Endothelial cell of umbilical vein (primary cell): ENCODE measurements at regions not wholly inside any gene's neighbourhood (a gene's known extent, or its start where the extent isn't known, plus 50 kb on each side); places are given as distances from the start of the nearest gene placed in this dataset.

ENCODE experiments used
- EZH2 ChIP-seq: IDR thresholded peaks from 2 replicates; pipeline ENCODE4 v1.6.1; 2012; ENCODE audit warnings: borderline replicate concordance, low read depth, mild to moderate bottlenecking, moderate library complexity, low read length, inconsistent platforms; ENCODE audit not compliant: severe bottlenecking
- JUN ChIP-seq: IDR thresholded peaks from 2 replicates; pipeline ENCODE4 v1.6.1; 2011; ENCODE audit warnings: borderline replicate concordance, low read depth; ENCODE audit not compliant: insufficient read length, insufficient read depth
- MYC ChIP-seq: IDR thresholded peaks from one replicate; pipeline ENCODE4 v1.6.1; 2011; ENCODE audit warnings: mild to moderate bottlenecking, low read depth, low read length
- POLR2A ChIP-seq: IDR thresholded peaks from 2 replicates; pipeline ENCODE4 v1.6.1; 2012; ENCODE audit warnings: low read depth, mild to moderate bottlenecking, control low read depth, low read length
- POLR2AphosphoS5 ChIP-seq: IDR thresholded peaks from 2 replicates; pipeline ENCODE4 v1.6.1; 2012; ENCODE audit warnings: low read depth, mild to moderate bottlenecking, control low read depth, low read length, moderate library complexity; ENCODE audit not compliant: insufficient read depth
- TF ChIP-seq, protein P1 (sequence below), 2 donors: IDR thresholded peaks; 1 replicate in 1 of 2; 2 replicates in 1 of 2; pipeline ENCODE4 v1.5.1; 2011; ENCODE audit warnings: low read length in 2 of 2, mild to moderate bottlenecking in 2 of 2, moderate library complexity in 2 of 2, control low read depth in 1 of 2, inconsistent platforms in 1 of 2, low read depth in 1 of 2; ENCODE audit not compliant: insufficient read depth in 1 of 2; ENCODE audit errors: extremely low read depth in 1 of 2
- TF ChIP-seq, protein P2 (sequence below): IDR thresholded peaks from 2 replicates; pipeline ENCODE4 v1.6.1; 2011; ENCODE audit not compliant: insufficient read depth, insufficient read length

DNA sequence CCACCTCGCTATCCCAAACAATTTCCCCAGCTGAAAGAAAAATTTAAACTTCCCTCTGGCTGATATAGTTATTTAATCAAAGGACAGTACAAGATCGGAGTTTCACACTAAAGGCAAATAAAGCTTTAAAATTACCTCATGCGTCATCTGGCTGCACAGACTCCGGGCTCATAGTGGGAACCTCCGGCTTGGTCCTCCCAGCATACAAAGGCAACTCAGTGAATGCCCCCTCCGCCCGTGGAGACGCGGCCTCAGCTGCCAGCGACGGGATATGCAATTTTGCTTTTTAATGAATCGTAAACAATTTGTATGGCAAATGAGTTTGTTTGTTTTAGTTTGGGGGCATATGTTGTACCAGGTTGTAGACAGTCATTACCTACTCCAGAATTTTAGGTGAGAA, 214.6 kb upstream of the NFIA start:
- TF ChIP-seq, protein P1, sequence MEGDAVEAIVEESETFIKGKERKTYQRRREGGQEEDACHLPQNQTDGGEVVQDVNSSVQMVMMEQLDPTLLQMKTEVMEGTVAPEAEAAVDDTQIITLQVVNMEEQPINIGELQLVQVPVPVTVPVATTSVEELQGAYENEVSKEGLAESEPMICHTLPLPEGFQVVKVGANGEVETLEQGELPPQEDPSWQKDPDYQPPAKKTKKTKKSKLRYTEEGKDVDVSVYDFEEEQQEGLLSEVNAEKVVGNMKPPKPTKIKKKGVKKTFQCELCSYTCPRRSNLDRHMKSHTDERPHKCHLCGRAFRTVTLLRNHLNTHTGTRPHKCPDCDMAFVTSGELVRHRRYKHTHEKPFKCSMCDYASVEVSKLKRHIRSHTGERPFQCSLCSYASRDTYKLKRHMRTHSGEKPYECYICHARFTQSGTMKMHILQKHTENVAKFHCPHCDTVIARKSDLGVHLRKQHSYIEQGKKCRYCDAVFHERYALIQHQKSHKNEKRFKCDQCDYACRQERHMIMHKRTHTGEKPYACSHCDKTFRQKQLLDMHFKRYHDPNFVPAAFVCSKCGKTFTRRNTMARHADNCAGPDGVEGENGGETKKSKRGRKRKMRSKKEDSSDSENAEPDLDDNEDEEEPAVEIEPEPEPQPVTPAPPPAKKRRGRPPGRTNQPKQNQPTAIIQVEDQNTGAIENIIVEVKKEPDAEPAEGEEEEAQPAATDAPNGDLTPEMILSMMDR (IDR thresholded peaks at IDR 0.05; ENCODE audit: extremely low read depth in 1 of 2, insufficient read depth in 1 of 2, low read depth in 1 of 2, low read length in 2 of 2), result no peak
- no peak for TF ChIP-seq EZH2
- TF ChIP-seq, protein P2, sequence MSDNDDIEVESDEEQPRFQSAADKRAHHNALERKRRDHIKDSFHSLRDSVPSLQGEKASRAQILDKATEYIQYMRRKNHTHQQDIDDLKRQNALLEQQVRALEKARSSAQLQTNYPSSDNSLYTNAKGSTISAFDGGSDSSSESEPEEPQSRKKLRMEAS, result no peak
- TF ChIP-seq JUN, result no peak
- TF ChIP-seq POLR2A, result no peak
- no peak for TF ChIP-seq POLR2AphosphoS5
- no peak for TF ChIP-seq MYC
